Trophoblast cell (in vitro differentiated cells and primary cell): ENCODE measurements at regions not wholly inside any gene's neighbourhood (a gene's known extent, or its start where the extent isn't known, plus 50 kb on each side); places are given as distances from the start of the nearest gene placed in this dataset.

Source experiments
- DNase-seq, 2 donors: peaks; one replicate each; pipeline ENCODE4 v3.0.0-alpha.2; 2016
- H2AFZ ChIP-seq: 2 replicates; pipeline ENCODE4 v1.6.1; 2013; ENCODE audit warnings: low read length, moderate library complexity, mild to moderate bottlenecking; ENCODE audit not compliant: insufficient read depth, poor library complexity
- H2AK5ac ChIP-seq: 2 replicates; pipeline ENCODE4 v1.6.1; 2013; ENCODE audit warnings: mild to moderate bottlenecking, low read length
- H2BK120ac ChIP-seq: 2 replicates; pipeline ENCODE4 v1.6.1; 2013; ENCODE audit warnings: low read length, mild to moderate bottlenecking, moderate library complexity; ENCODE audit not compliant: insufficient read depth, poor library complexity
- H2BK12ac ChIP-seq: 2 replicates; pipeline ENCODE4 v1.6.1; 2013; ENCODE audit warnings: mild to moderate bottlenecking, low read length, moderate library complexity
- H2BK5ac ChIP-seq: 2 replicates; pipeline ENCODE4 v1.6.1; 2013; ENCODE audit warnings: low read length, low read depth, moderate library complexity, mild to moderate bottlenecking; ENCODE audit not compliant: poor library complexity
- H3K14ac ChIP-seq: 2 replicates; pipeline ENCODE4 v1.6.1; 2013; ENCODE audit warnings: mild to moderate bottlenecking, low read length
- H3K18ac ChIP-seq: 2 replicates; pipeline ENCODE4 v1.6.1; 2013; ENCODE audit warnings: mild to moderate bottlenecking, low read length
- H3K23ac ChIP-seq: 2 replicates; pipeline ENCODE4 v1.6.1; 2013; ENCODE audit warnings: low read length
- H3K27ac ChIP-seq: 2 replicates; pipeline ENCODE4 v1.5.1; 2013; ENCODE audit warnings: low read depth, mild to moderate bottlenecking, inconsistent platforms, low read length, moderate library complexity
- H3K27me3 ChIP-seq: 2 replicates; pipeline ENCODE4 v1.6.1; 2013; ENCODE audit warnings: inconsistent platforms, mild to moderate bottlenecking, low read length, moderate library complexity; ENCODE audit not compliant: insufficient read depth
- H3K36me3 ChIP-seq, 2 experiments: 1 replicate in 1 of 2; 2 replicates in 1 of 2; pipeline ENCODE4 v1.6.1; 2013; ENCODE audit warnings: low read length in 2 of 2, mild to moderate bottlenecking in 2 of 2, moderate library complexity in 1 of 2; ENCODE audit not compliant: insufficient read depth in 2 of 2, control insufficient read depth in 1 of 2
- H3K4ac ChIP-seq: 2 replicates; pipeline ENCODE4 v1.6.1; 2013; ENCODE audit warnings: low read depth, mild to moderate bottlenecking, low read length, moderate library complexity
- H3K4me1 ChIP-seq, 2 experiments: 1 replicate in 1 of 2; 2 replicates in 1 of 2; pipeline ENCODE4 v1.6.1; 2013; ENCODE audit warnings: low read length in 2 of 2, mild to moderate bottlenecking in 2 of 2, moderate library complexity in 1 of 2; ENCODE audit not compliant: insufficient read depth in 2 of 2, control insufficient read depth in 1 of 2
- H3K4me2 ChIP-seq: 2 replicates; pipeline ENCODE4 v1.6.1; 2013; ENCODE audit warnings: inconsistent platforms, mild to moderate bottlenecking, low read length, moderate library complexity
- H3K4me3 ChIP-seq: 2 replicates; pipeline ENCODE4 v1.5.1; 2013; ENCODE audit warnings: mild to moderate bottlenecking, low read depth, low read length, inconsistent platforms
- H3K79me1 ChIP-seq: one replicate; pipeline ENCODE4 v1.6.1; 2013; ENCODE audit warnings: low read length
- H3K79me2 ChIP-seq: 2 replicates; pipeline ENCODE4 v1.6.1; 2013; ENCODE audit warnings: low read length, mild to moderate bottlenecking; ENCODE audit not compliant: control insufficient read depth, insufficient read depth, poor library complexity
- H3K9ac ChIP-seq: 2 replicates; pipeline ENCODE4 v1.6.1; 2013; ENCODE audit warnings: mild to moderate bottlenecking, low read length
- H3K9me3 ChIP-seq: 2 replicates; pipeline ENCODE4 v1.6.1; 2013; ENCODE audit warnings: low read depth, mild to moderate bottlenecking, control low read depth, inconsistent platforms, low read length; ENCODE audit not compliant: insufficient read depth
- H4K12ac ChIP-seq: 2 replicates; pipeline ENCODE4 v1.6.1; 2013; ENCODE audit warnings: low read depth, mild to moderate bottlenecking, low read length, moderate library complexity
- H4K8ac ChIP-seq: 2 replicates; pipeline ENCODE4 v1.6.1; 2013; ENCODE audit warnings: low read depth, mild to moderate bottlenecking, low read length, moderate library complexity
- H4K91ac ChIP-seq: one replicate; pipeline ENCODE4 v1.6.1; 2013; ENCODE audit warnings: low read depth, mild to moderate bottlenecking, low read length, moderate library complexity
- WGBS: extraction: QIAGEN DNeasy Blood & Tissue Kit; methylation state at CpG from one replicate; pipeline ENCODE4 v1.1.7; 2013; ENCODE audit warnings: missing lambda C conversion rate; ENCODE audit not compliant: insufficient read length, insufficient coverage; ENCODE audit errors: extremely low coverage; 5-methylcytosine and 5-hydroxymethylcytosine counted together

GRCh38 chr2:44839370-44839769 is 102.1 kb upstream of the SIX3 start:
- Histone ChIP-seq H3K4me1 (no peaks in the 10 kb centered on the region), H3K79me2 (no peaks in the 10 kb centered on the region), H4K8ac (no peak overlapping the region), H2AFZ (no peak overlapping the region), H2BK12ac (no peak overlapping the region), H3K27me3 (no peaks in the 10 kb centered on the region), H3K4ac (no peak overlapping the region), H3K4me2 (no peak overlapping the region), H4K12ac (no peak overlapping the region), H3K14ac (no peak overlapping the region), H4K91ac (no peak overlapping the region), H3K36me3 (no peaks in the 10 kb centered on the region), H3K23ac (no peak overlapping the region), H3K79me1 (no peaks in the 10 kb centered on the region), H3K27ac (no peak overlapping the region), H3K9me3 (peaks cover 4% of the 10 kb centered on the region), H3K4me3 (no peak overlapping the region), H2BK120ac (no peak overlapping the region), H2AK5ac (no peak overlapping the region), H2BK5ac (no peak overlapping the region), H3K9ac (no peak overlapping the region), H3K18ac (no peak overlapping the region)
- no CpG with 5 or more reads among the region's 5 CpGs for WGBS
- DNase-seq: no peak

- Histone ChIP-seq H3K23ac (no peak overlapping the region), H3K4me1 (no peaks in the 10 kb centered on the region), H4K8ac (no peak overlapping the region), H3K79me2 (no peaks in the 10 kb centered on the region), H4K12ac (no peak overlapping the region), H2AFZ (no peak overlapping the region), H3K4ac (no peak overlapping the region), H3K27ac (no peak overlapping the region), H3K4me3 (no peak overlapping the region), H3K4me2 (no peak overlapping the region), H2AK5ac (no peak overlapping the region), H3K9ac (no peak overlapping the region), H3K9me3 (peaks cover 4% of the 10 kb centered on the region), H3K14ac (no peak overlapping the region), H3K27me3 (no peaks in the 10 kb centered on the region), H2BK5ac (no peak overlapping the region), H4K91ac (no peak overlapping the region), H3K79me1 (no peaks in the 10 kb centered on the region), H2BK120ac (no peak overlapping the region), H2BK12ac (no peak overlapping the region), H3K18ac (no peak overlapping the region), H3K36me3 (no peaks in the 10 kb centered on the region)
- DNase-seq: no peak
- no CpG with 5 or more reads among the region's 10 CpGs for WGBS
Observed at GRCh38 chr2:44839771-44840502, 101.6 kb upstream of the SIX3 start.

GRCh38 chr2:44840503-44840850 is 101.0 kb upstream of the SIX3 start:
- no peak overlapping the region for H2AK5ac ChIP-seq
- no peak overlapping the region for H3K18ac ChIP-seq
- H3K79me1 ChIP-seq: no peaks in the 10 kb centered on the region
- no CpG with 5 or more reads among the region's 1 CpG for WGBS
- H3K4me2 ChIP-seq: no peak overlapping the region
- H3K27me3 ChIP-seq: no peaks in the 10 kb centered on the region
- H3K4me1 ChIP-seq: no peaks in the 10 kb centered on the region
- H3K36me3 ChIP-seq: no peaks in the 10 kb centered on the region
- no peak for DNase-seq
- no peak overlapping the region for H3K27ac ChIP-seq
- no peak overlapping the region for H4K12ac ChIP-seq
- peaks cover 4% of the 10 kb centered on the region for H3K9me3 ChIP-seq
- no peak overlapping the region for H3K4ac ChIP-seq
- H3K23ac ChIP-seq: no peak overlapping the region
- H2BK120ac ChIP-seq: no peak overlapping the region
- H3K4me3 ChIP-seq: no peak overlapping the region
- H2BK5ac ChIP-seq: no peak overlapping the region
- no peak overlapping the region for H4K91ac ChIP-seq
- no peak overlapping the region for H2BK12ac ChIP-seq
- H3K79me2 ChIP-seq: no peaks in the 10 kb centered on the region
- H3K9ac ChIP-seq: no peak overlapping the region
- H2AFZ ChIP-seq: no peak overlapping the region
- no peak overlapping the region for H4K8ac ChIP-seq
- H3K14ac ChIP-seq: no peak overlapping the region

- Histone ChIP-seq H3K18ac (no peak overlapping the region), H3K9ac (no peak overlapping the region), H3K4ac (no peak overlapping the region), H3K4me2 (no peak overlapping the region), H3K79me2 (no peaks in the 10 kb centered on the region), H2BK12ac (no peak overlapping the region), H3K14ac (no peak overlapping the region), H2AFZ (no peak overlapping the region), H4K8ac (no peak overlapping the region), H4K12ac (no peak overlapping the region), H2BK5ac (no peak overlapping the region), H3K36me3 (no peaks in the 10 kb centered on the region), H3K27me3 (no peaks in the 10 kb centered on the region), H2AK5ac (no peak overlapping the region), H3K79me1 (no peaks in the 10 kb centered on the region), H2BK120ac (no peak overlapping the region), H3K27ac (no peak overlapping the region), H3K4me1 (no peaks in the 10 kb centered on the region), H3K9me3 (peaks cover 4% of the 10 kb centered on the region), H3K23ac (no peak overlapping the region), H4K91ac (no peak overlapping the region), H3K4me3 (no peak overlapping the region)
- no CpG with 5 or more reads among the region's 7 CpGs for WGBS
- no peak for DNase-seq
Observed at GRCh38 chr2:44843086-44843485, 98.4 kb upstream of the SIX3 start.
